ENCODE measurements at regions not wholly inside any gene's neighbourhood (a gene's known extent, or its start where the extent isn't known, plus 50 kb on each side); places are given as distances from the start of the nearest gene placed in this dataset.

- POLR2A ChIA-PET = no interaction called here
- Mint-ChIP-seq H3K9me3 (peaks cover 0 to 3% (median 0%) of the 10 kb centered on the region in 11 donors), H3K4me1 (no peaks in the 10 kb centered on the region), H3K36me3 (no peaks in the 10 kb centered on the region), H3K27ac (no peak overlapping the region), H3K27me3 (peaks cover 0 to 5% (median 0%) of the 10 kb centered on the region in 5 donors), H3K4me3 (no peak overlapping the region)
- DNase-seq (no peak), ATAC-seq (no peak)
- Histone ChIP-seq H3K4me1 (ENCODE audit: control insufficient read depth in 2 of 2, insufficient read depth in 2 of 2, low read length in 2 of 2) (no peaks in the 10 kb centered on the region), H3K9me3 (ENCODE audit: control insufficient read depth in 2 of 3, low read length in 3 of 3) (no peaks in the 10 kb centered on the region), H3K27me3 (ENCODE audit: control insufficient read depth in 2 of 2, insufficient read depth in 2 of 2, low read length in 2 of 2) (no peaks in the 10 kb centered on the region), H3K4me3 (ENCODE audit: low read length) (no peak overlapping the region), H3K27ac (ENCODE audit: low read depth, low read length) (no peak overlapping the region), H3K36me3 (ENCODE audit: control insufficient read depth in 2 of 3, insufficient read depth in 3 of 3, low read length in 3 of 3) (no peaks in the 10 kb centered on the region)
- intact Hi-C loops (cut with micrococcal nuclease) = no loop called here
- CTCF ChIA-PET = no interaction called here
Measured at GRCh38 chrX:20913760-20914159, 460.5 kb upstream of the CNKSR2 start.

GRCh38 chrX:20906571-20906970, 467.6 kb upstream of the CNKSR2 start:
- ChIA-PET CTCF (no interaction called here), POLR2A (no interaction called here)
- no peak overlapping the region for H3K4me3 ChIP-seq (ENCODE audit: low read length)
- peaks cover 0 to 6% (median 0%) of the 10 kb centered on the region in 11 donors for H3K9me3 Mint-ChIP-seq
- no peaks in the 10 kb centered on the region for H3K9me3 ChIP-seq (ENCODE audit: control insufficient read depth in 2 of 3, low read length in 3 of 3)
- H3K4me1 Mint-ChIP-seq = no peaks in the 10 kb centered on the region
- no peaks in the 10 kb centered on the region for H3K27me3 ChIP-seq (ENCODE audit: control insufficient read depth in 2 of 2, insufficient read depth in 2 of 2, low read length in 2 of 2)
- ATAC-seq (no peak), DNase-seq (no peak)
- no peaks in the 10 kb centered on the region for H3K36me3 Mint-ChIP-seq
- H3K27ac Mint-ChIP-seq = no peak overlapping the region
- H3K36me3 ChIP-seq (ENCODE audit: control insufficient read depth in 2 of 3, insufficient read depth in 3 of 3, low read length in 3 of 3) = no peaks in the 10 kb centered on the region
- H3K27me3 Mint-ChIP-seq = peaks cover 0 to 15% (median 4%) of the 10 kb centered on the region in 5 donors
- H3K4me1 ChIP-seq (ENCODE audit: control insufficient read depth in 2 of 2, insufficient read depth in 2 of 2, low read length in 2 of 2) = no peaks in the 10 kb centered on the region
- no peak overlapping the region for H3K27ac ChIP-seq (ENCODE audit: low read depth, low read length)
- intact Hi-C loops (cut with micrococcal nuclease) = no loop called here
- H3K4me3 Mint-ChIP-seq = no peak overlapping the region

GRCh38 chrX:20884565-20884964, 489.7 kb upstream of the CNKSR2 start:
- H3K9me3 ChIP-seq (ENCODE audit: control insufficient read depth in 2 of 3, low read length in 3 of 3) = no peaks in the 10 kb centered on the region
- no peaks in the 10 kb centered on the region for H3K36me3 Mint-ChIP-seq
- ATAC-seq (no peak), DNase-seq (no peak)
- intact Hi-C loops (cut with micrococcal nuclease) = no loop called here
- H3K36me3 ChIP-seq (ENCODE audit: control insufficient read depth in 2 of 3, insufficient read depth in 3 of 3, low read length in 3 of 3) = no peaks in the 10 kb centered on the region
- no peak overlapping the region for H3K4me3 ChIP-seq (ENCODE audit: low read length)
- no peaks in the 10 kb centered on the region for H3K27me3 ChIP-seq (ENCODE audit: control insufficient read depth in 2 of 2, insufficient read depth in 2 of 2, low read length in 2 of 2)
- POLR2A ChIA-PET = no interaction called here
- H3K27ac ChIP-seq (ENCODE audit: low read depth, low read length) = no peak overlapping the region
- no peak overlapping the region for H3K4me3 Mint-ChIP-seq
- H3K27me3 Mint-ChIP-seq = no peaks in the 10 kb centered on the region
- peaks cover 0 to 7% (median 1%) of the 10 kb centered on the region in 11 donors for H3K9me3 Mint-ChIP-seq
- CTCF ChIA-PET = no interaction called here
- H3K4me1 ChIP-seq (ENCODE audit: control insufficient read depth in 2 of 2, insufficient read depth in 2 of 2, low read length in 2 of 2) = no peaks in the 10 kb centered on the region
- H3K4me1 Mint-ChIP-seq = peaks cover 0 to 2% (median 0%) of the 10 kb centered on the region in 7 donors
- no peak overlapping the region for H3K27ac Mint-ChIP-seq

GRCh38 chrX:20863649-20864048, 510.6 kb upstream of the CNKSR2 start:
- Mint-ChIP-seq H3K4me3 (no peak overlapping the region), H3K4me1 (no peaks in the 10 kb centered on the region), H3K27me3 (no peaks in the 10 kb centered on the region), H3K27ac (no peak overlapping the region), H3K9me3 (peaks cover 0 to 35% (median 12%) of the 10 kb centered on the region in 11 donors), H3K36me3 (peaks cover 0 to 4% (median 0%) of the 10 kb centered on the region in 5 donors)
- ATAC-seq (no peak), DNase-seq (no peak)
- H3K4me1 ChIP-seq (ENCODE audit: control insufficient read depth in 2 of 2, insufficient read depth in 2 of 2, low read length in 2 of 2) = no peaks in the 10 kb centered on the region
- H3K9me3 ChIP-seq (ENCODE audit: control insufficient read depth in 2 of 3, low read length in 3 of 3) = no peaks in the 10 kb centered on the region
- POLR2A ChIA-PET = no interaction called here
- H3K36me3 ChIP-seq (ENCODE audit: control insufficient read depth in 2 of 3, insufficient read depth in 3 of 3, low read length in 3 of 3) = no peaks in the 10 kb centered on the region
- H3K4me3 ChIP-seq (ENCODE audit: low read length) = no peak overlapping the region
- CTCF ChIA-PET = no interaction called here
- no peaks in the 10 kb centered on the region for H3K27me3 ChIP-seq (ENCODE audit: control insufficient read depth in 2 of 2, insufficient read depth in 2 of 2, low read length in 2 of 2)
- intact Hi-C loops (cut with micrococcal nuclease) = no loop called here
- H3K27ac ChIP-seq (ENCODE audit: low read depth, low read length) = no peak overlapping the region

GRCh38 chrX:20861113-20861512, 513.1 kb upstream of the CNKSR2 start:
- intact Hi-C loops (cut with micrococcal nuclease) = no loop called here
- H3K4me3 Mint-ChIP-seq = no peak overlapping the region

GRCh38 chrX:20857746-20858145, 516.5 kb upstream of the CNKSR2 start:
- Histone ChIP-seq H3K27me3 (ENCODE audit: control insufficient read depth in 2 of 2, insufficient read depth in 2 of 2, low read length in 2 of 2) (no peaks in the 10 kb centered on the region), H3K4me1 (ENCODE audit: control insufficient read depth in 2 of 2, insufficient read depth in 2 of 2, low read length in 2 of 2) (no peaks in the 10 kb centered on the region), H3K4me3 (ENCODE audit: low read length) (no peak overlapping the region), H3K36me3 (ENCODE audit: control insufficient read depth in 2 of 3, insufficient read depth in 3 of 3, low read length in 3 of 3) (no peaks in the 10 kb centered on the region), H3K9me3 (ENCODE audit: control insufficient read depth in 2 of 3, low read length in 3 of 3) (no peaks in the 10 kb centered on the region), H3K27ac (ENCODE audit: low read depth, low read length) (no peak overlapping the region)
- CTCF ChIA-PET = no interaction called here
- no peak for ATAC-seq
- Mint-ChIP-seq H3K27me3 (peaks cover 0 to 8% (median 0%) of the 10 kb centered on the region in 5 donors), H3K9me3 (peaks cover 0 to 34% (median 12%) of the 10 kb centered on the region in 11 donors), H3K36me3 (peaks cover 0 to 4% (median 0%) of the 10 kb centered on the region in 5 donors), H3K27ac (no peak overlapping the region), H3K4me3 (no peak overlapping the region), H3K4me1 (no peaks in the 10 kb centered on the region)
- POLR2A ChIA-PET = no interaction called here
- DNase-seq = no peak
- intact Hi-C loops (cut with micrococcal nuclease) = no loop called here

More at GRCh38 chrX:20861113-20861512, 513.1 kb upstream of the CNKSR2 start:
- no peak overlapping the region for H3K27ac ChIP-seq (ENCODE audit: low read depth, low read length)
- no peaks in the 10 kb centered on the region for H3K27me3 ChIP-seq (ENCODE audit: control insufficient read depth in 2 of 2, insufficient read depth in 2 of 2, low read length in 2 of 2)
- POLR2A ChIA-PET = no interaction called here
- H3K9me3 ChIP-seq (ENCODE audit: control insufficient read depth in 2 of 3, low read length in 3 of 3) = no peaks in the 10 kb centered on the region
- no peaks in the 10 kb centered on the region for H3K36me3 ChIP-seq (ENCODE audit: control insufficient read depth in 2 of 3, insufficient read depth in 3 of 3, low read length in 3 of 3)
- CTCF ChIA-PET = no interaction called here
- DNase-seq (no peak), ATAC-seq (no peak)
- peaks cover 0 to 41% (median 12%) of the 10 kb centered on the region in 11 donors for H3K9me3 Mint-ChIP-seq
- no peaks in the 10 kb centered on the region for H3K4me1 ChIP-seq (ENCODE audit: control insufficient read depth in 2 of 2, insufficient read depth in 2 of 2, low read length in 2 of 2)
- no peaks in the 10 kb centered on the region for H3K4me1 Mint-ChIP-seq
- peaks cover 0 to 4% (median 0%) of the 10 kb centered on the region in 5 donors for H3K36me3 Mint-ChIP-seq
- H3K27ac Mint-ChIP-seq = no peak overlapping the region
- no peaks in the 10 kb centered on the region for H3K27me3 Mint-ChIP-seq
- H3K4me3 ChIP-seq (ENCODE audit: low read length) = no peak overlapping the region

- CTCF ChIA-PET = no interaction called here
- H3K27ac Mint-ChIP-seq = no peak overlapping the region
- POLR2A ChIA-PET = no interaction called here
Measured at GRCh38 chrX:20838477-20838876, 535.7 kb upstream of the CNKSR2 start.

More at GRCh38 chrX:20838477-20838876, 535.7 kb upstream of the CNKSR2 start:
- DNase-seq (no peak), ATAC-seq (no peak)
- Mint-ChIP-seq H3K4me3 (no peak overlapping the region), H3K36me3 (no peaks in the 10 kb centered on the region), H3K9me3 (peaks cover 0 to 6% (median 0%) of the 10 kb centered on the region in 11 donors), H3K4me1 (no peaks in the 10 kb centered on the region), H3K27me3 (peaks cover 0 to 6% (median 0%) of the 10 kb centered on the region in 5 donors)
- Histone ChIP-seq H3K27ac (ENCODE audit: low read depth, low read length) (no peak overlapping the region), H3K4me3 (ENCODE audit: low read length) (no peak overlapping the region), H3K9me3 (ENCODE audit: control insufficient read depth in 2 of 3, low read length in 3 of 3) (no peaks in the 10 kb centered on the region), H3K27me3 (ENCODE audit: control insufficient read depth in 2 of 2, insufficient read depth in 2 of 2, low read length in 2 of 2) (no peaks in the 10 kb centered on the region), H3K36me3 (ENCODE audit: control insufficient read depth in 2 of 3, insufficient read depth in 3 of 3, low read length in 3 of 3) (no peaks in the 10 kb centered on the region), H3K4me1 (ENCODE audit: control insufficient read depth in 2 of 2, insufficient read depth in 2 of 2, low read length in 2 of 2) (no peaks in the 10 kb centered on the region)
- intact Hi-C loops (cut with micrococcal nuclease) = no loop called here
